KMS-11 (cell line): ENCODE measurements at regions not wholly inside any gene's neighbourhood (a gene's known extent, or its start where the extent isn't known, plus 50 kb on each side); places are given as distances from the start of the nearest gene placed in this dataset.

Source experiments
- H2AFZ ChIP-seq: fragments of 200-600 bp; sonication (generic); 2 replicates; pipeline ENCODE4 v1.6.1; 2016; ENCODE audit warnings: antibody characterized with exemption, mixed run types, low read depth
- H3K27ac ChIP-seq: fragments of 200-600 bp; sonication (generic); 2 replicates; pipeline ENCODE4 v1.6.1; 2016; ENCODE audit warnings: mild to moderate bottlenecking, mixed run types
- H3K27me3 ChIP-seq: fragments of 200-600 bp; sonication (generic); 2 replicates; pipeline ENCODE4 v1.6.1; 2017; ENCODE audit warnings: mild to moderate bottlenecking, low read depth, mixed run types, moderate library complexity; ENCODE audit not compliant: insufficient read depth
- H3K36me3 ChIP-seq: fragments of 200-600 bp; sonication (generic); 2 replicates; pipeline ENCODE4 v1.6.1; 2017; ENCODE audit warnings: mild to moderate bottlenecking, mixed run types; ENCODE audit not compliant: insufficient read depth
- H3K4me1 ChIP-seq: fragments of 200-600 bp; sonication (generic); 2 replicates; pipeline ENCODE4 v1.6.1; 2016; ENCODE audit warnings: mild to moderate bottlenecking, low read depth, mixed run types; ENCODE audit not compliant: poor library complexity, severe bottlenecking
- H3K4me2 ChIP-seq: fragments of 200-600 bp; sonication (generic); 2 replicates; pipeline ENCODE4 v1.7.0; 2016; ENCODE audit warnings: mild to moderate bottlenecking, mixed run types
- H3K4me3 ChIP-seq: fragments of 200-600 bp; sonication (generic); IDR thresholded peaks from 2 replicates; pipeline ENCODE4 v1.6.1; 2017; ENCODE audit warnings: low read depth, low read length, mixed read lengths; ENCODE audit not compliant: insufficient read depth
- H3K79me2 ChIP-seq: fragments of 200-600 bp; sonication (generic); 2 replicates; pipeline ENCODE4 v1.6.1; 2016; ENCODE audit warnings: low read depth, mixed run types; ENCODE audit not compliant: insufficient read depth
- H3K9ac ChIP-seq: fragments of 200-600 bp; sonication (generic); 2 replicates; pipeline ENCODE4 v1.6.1; 2016; ENCODE audit warnings: mild to moderate bottlenecking, mixed run types
- H4K20me1 ChIP-seq: fragments of 200-600 bp; sonication (generic); 2 replicates; pipeline ENCODE4 v1.6.1; 2016; ENCODE audit warnings: mild to moderate bottlenecking, mixed run types; ENCODE audit not compliant: insufficient read depth
- TF ChIP-seq, protein P1 (sequence below): fragments of 200-600 bp; sonication (generic); conservative IDR thresholded peaks from 2 replicates; pipeline ENCODE4 v1.6.1; 2017; ENCODE audit warnings: low read depth, mild to moderate bottlenecking, antibody characterized with exemption, low read length, moderate library complexity, mixed read lengths

DNA sequence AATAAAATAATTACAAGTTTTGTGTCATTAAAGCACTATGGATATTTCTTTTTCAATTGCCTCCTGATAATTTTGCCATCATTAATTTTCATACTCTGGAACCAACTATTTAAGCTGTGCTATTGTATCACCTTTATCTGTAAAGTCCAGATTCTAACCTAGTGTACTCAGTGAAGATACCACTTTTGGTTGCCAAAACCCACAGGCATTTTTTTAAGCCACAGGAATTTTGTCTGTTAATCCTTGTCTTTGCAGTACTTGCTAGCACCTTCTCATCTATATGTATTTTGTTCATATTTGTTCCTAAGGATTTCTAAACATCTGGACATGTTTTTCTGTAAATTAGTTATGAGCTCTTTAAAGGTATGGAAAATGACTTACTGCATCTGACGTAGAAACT is 481.4 kb upstream of the DAB2 start:
- H3K4me1 ChIP-seq, result peaks cover 11% of the 10 kb centered on the region
- H3K36me3 ChIP-seq, result no peaks in the 10 kb centered on the region
- H3K4me2 ChIP-seq, result no peak overlapping the region
- no peaks in the 10 kb centered on the region for H4K20me1 ChIP-seq
- H3K4me3 ChIP-seq, result no peak overlapping the region
- H3K9ac ChIP-seq, result no peak overlapping the region
- TF ChIP-seq, protein P1, sequence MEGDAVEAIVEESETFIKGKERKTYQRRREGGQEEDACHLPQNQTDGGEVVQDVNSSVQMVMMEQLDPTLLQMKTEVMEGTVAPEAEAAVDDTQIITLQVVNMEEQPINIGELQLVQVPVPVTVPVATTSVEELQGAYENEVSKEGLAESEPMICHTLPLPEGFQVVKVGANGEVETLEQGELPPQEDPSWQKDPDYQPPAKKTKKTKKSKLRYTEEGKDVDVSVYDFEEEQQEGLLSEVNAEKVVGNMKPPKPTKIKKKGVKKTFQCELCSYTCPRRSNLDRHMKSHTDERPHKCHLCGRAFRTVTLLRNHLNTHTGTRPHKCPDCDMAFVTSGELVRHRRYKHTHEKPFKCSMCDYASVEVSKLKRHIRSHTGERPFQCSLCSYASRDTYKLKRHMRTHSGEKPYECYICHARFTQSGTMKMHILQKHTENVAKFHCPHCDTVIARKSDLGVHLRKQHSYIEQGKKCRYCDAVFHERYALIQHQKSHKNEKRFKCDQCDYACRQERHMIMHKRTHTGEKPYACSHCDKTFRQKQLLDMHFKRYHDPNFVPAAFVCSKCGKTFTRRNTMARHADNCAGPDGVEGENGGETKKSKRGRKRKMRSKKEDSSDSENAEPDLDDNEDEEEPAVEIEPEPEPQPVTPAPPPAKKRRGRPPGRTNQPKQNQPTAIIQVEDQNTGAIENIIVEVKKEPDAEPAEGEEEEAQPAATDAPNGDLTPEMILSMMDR, result no peak
- no peaks in the 10 kb centered on the region for H3K79me2 ChIP-seq
- H2AFZ ChIP-seq, result no peak overlapping the region
- no peaks in the 10 kb centered on the region for H3K27me3 ChIP-seq
- H3K27ac ChIP-seq, result no peak overlapping the region

DNA sequence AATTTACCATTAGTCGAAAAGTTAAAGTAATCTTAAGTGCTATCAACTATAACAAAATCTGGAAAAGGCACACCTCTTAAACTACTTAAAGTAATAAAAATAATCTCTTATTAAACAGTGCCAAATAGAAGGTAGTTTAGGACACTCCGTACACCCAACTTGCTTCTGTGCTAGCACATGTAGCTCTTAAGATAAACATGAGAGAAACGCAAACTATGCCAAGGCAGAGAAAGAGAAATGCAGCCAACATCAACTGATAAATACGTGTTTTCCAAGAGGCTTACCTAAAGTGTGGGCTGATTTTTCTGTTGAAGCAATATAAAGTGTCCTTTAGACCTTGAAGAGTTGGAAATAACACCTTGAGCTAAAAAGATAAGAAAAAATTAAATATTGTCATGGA is 480.6 kb upstream of the DAB2 start:
- Histone ChIP-seq H4K20me1 (no peaks in the 10 kb centered on the region), H3K27ac (no peak overlapping the region), H3K9ac (no peak overlapping the region), H3K36me3 (no peaks in the 10 kb centered on the region), H3K4me2 (no peak overlapping the region), H3K27me3 (no peaks in the 10 kb centered on the region), H3K4me3 (no peak overlapping the region), H3K4me1 (peaks cover 11% of the 10 kb centered on the region), H2AFZ (no peak overlapping the region), H3K79me2 (no peaks in the 10 kb centered on the region)
- TF ChIP-seq, protein P1, result no peak

DNA sequence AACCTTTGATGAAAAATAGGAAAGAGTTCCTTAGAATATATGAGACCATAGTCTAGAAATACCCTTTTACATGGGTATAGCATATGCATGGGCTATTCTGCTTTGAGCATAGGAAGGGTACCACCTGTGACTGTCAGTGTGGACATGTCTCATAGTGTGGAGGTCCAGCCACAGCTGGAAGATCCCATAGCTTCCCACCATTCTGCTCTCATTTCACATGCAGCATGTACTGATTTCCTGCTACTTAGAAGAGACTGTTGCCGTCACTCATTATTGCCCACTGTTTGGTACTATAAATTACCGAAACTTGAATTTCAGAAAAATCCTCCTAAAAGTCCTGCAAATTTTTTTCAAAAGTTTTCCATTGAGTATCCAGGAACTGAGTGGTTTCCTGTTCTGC is 477.8 kb upstream of the DAB2 start:
- Histone ChIP-seq H3K79me2 (no peaks in the 10 kb centered on the region), H3K4me2 (no peak overlapping the region), H3K4me3 (no peak overlapping the region), H2AFZ (no peak overlapping the region), H3K36me3 (no peaks in the 10 kb centered on the region), H3K4me1 (peaks cover 11% of the 10 kb centered on the region), H3K27ac (no peak overlapping the region), H4K20me1 (no peaks in the 10 kb centered on the region), H3K27me3 (no peaks in the 10 kb centered on the region), H3K9ac (no peak overlapping the region)
- TF ChIP-seq, protein P1, result no peak

DNA sequence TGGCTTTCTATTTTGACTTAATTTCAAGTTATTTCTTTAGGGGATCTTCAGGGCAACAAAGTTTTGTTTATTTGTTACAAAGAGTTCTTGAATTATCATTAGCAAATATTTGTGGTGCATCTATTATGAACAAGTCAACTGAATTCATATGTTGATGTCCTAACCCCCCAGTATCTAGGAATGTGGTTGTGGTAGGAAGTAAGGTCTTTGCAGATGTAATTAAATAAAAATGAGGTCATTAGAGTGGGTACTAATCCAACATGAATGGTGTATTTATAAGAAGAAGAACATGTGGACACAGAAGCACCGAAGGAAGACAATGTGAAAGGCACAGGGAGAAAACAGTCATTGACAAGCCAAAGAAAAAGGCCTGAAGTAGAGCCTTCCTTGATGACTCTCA is 474.0 kb upstream of the DAB2 start:
- Histone ChIP-seq H3K4me1 (no peaks in the 10 kb centered on the region), H3K27me3 (no peaks in the 10 kb centered on the region), H3K36me3 (no peaks in the 10 kb centered on the region), H3K79me2 (no peaks in the 10 kb centered on the region), H4K20me1 (no peaks in the 10 kb centered on the region), H3K4me2 (no peak overlapping the region), H3K9ac (no peak overlapping the region), H3K4me3 (no peak overlapping the region), H2AFZ (no peak overlapping the region), H3K27ac (no peak overlapping the region)
- TF ChIP-seq, protein P1, result no peak

DNA sequence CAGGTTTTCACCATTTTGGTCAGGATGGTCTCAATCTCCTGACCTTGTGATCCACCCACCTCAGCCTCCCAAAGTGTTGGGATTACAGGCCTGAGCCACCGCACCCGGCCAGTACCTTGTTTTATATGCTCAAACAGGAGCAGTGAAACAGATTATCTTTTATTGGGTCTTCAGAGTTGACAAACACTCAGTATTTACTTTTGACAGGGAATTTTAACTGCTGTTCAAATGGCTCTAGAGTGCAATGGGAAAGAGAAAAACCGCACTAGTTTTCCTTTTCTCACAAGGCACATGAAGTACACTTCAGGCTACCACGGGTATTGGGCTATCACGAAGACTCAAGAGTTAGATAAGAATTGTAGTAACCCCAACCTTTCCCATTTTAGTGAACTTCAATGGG is 471.9 kb upstream of the DAB2 start:
- no peak overlapping the region for H3K9ac ChIP-seq
- TF ChIP-seq, protein P1, result no peak
- H3K36me3 ChIP-seq, result no peaks in the 10 kb centered on the region
- H3K27me3 ChIP-seq, result no peaks in the 10 kb centered on the region
- H3K4me1 ChIP-seq, result no peaks in the 10 kb centered on the region
- no peak overlapping the region for H2AFZ ChIP-seq
- H3K4me2 ChIP-seq, result no peak overlapping the region
- H3K27ac ChIP-seq, result no peak overlapping the region
- no peaks in the 10 kb centered on the region for H3K79me2 ChIP-seq
- no peak overlapping the region for H3K4me3 ChIP-seq
- no peaks in the 10 kb centered on the region for H4K20me1 ChIP-seq
